Spleen (tissue), 11 donors: ENCODE measurements at regions not wholly inside any gene's neighbourhood (a gene's known extent, or its start where the extent isn't known, plus 50 kb on each side); places are given as distances from the start of the nearest gene placed in this dataset.

Experiments used
- DNase-seq: peaks from one replicate; pipeline ENCODE4 v3.0.0-alpha.2; 2020
- H3K27ac ChIP-seq, 8 donors: fragments of 200-600 bp; sonication (generic) in 7 of 8; 1 replicate in 4 of 8; 2 replicates in 4 of 8; pipeline versions ENCODE4 v1.5.0 to v1.8.0; 2016 to 2021; ENCODE audit warnings: inconsistent platforms in 4 of 8, mild to moderate bottlenecking in 4 of 8, moderate library complexity in 1 of 8
- H3K27me3 ChIP-seq, 7 donors: fragments of 200-600 bp; sonication (generic) in 6 of 7; replicated peaks in 1 of 7; 1 replicate in 4 of 7; 2 replicates in 3 of 7; pipeline versions ENCODE4 v1.5.0 to v1.8.0; 2016 to 2021; ENCODE audit warnings: inconsistent platforms in 3 of 7, mild to moderate bottlenecking in 1 of 7
- H3K36me3 ChIP-seq, 6 donors: fragments of 200-600 bp; sonication (generic) in 5 of 6; 1 replicate in 4 of 6; 2 replicates in 2 of 6; pipeline versions ENCODE4 v1.5.0 to v1.8.0; 2016 to 2021; ENCODE audit warnings: inconsistent platforms in 2 of 6
- H3K4me1 ChIP-seq, 6 donors: fragments of 200-600 bp; sonication (generic) in 5 of 6; 1 replicate in 3 of 6; 2 replicates in 3 of 6; pipeline versions ENCODE4 v1.5.0 to v1.8.0; 2016 to 2021; ENCODE audit warnings: inconsistent platforms in 3 of 6
- H3K4me3 ChIP-seq, 8 donors: fragments of 200-600 bp; sonication (generic) in 7 of 8; 1 replicate in 4 of 8; 2 replicates in 4 of 8; pipeline versions ENCODE4 v1.5.0 to v1.8.0; 2016 to 2021; ENCODE audit warnings: inconsistent platforms in 4 of 8, mild to moderate bottlenecking in 4 of 8, moderate library complexity in 2 of 8
- H3K9me3 ChIP-seq, 8 donors: fragments of 200-600 bp; sonication (generic) in 7 of 8; 1 replicate in 4 of 8; 2 replicates in 4 of 8; pipeline versions ENCODE4 v1.5.0 to v1.8.0; 2016 to 2021; ENCODE audit warnings: inconsistent platforms in 4 of 8
- POLR2A ChIP-seq, 3 donors: fragments of 450-650 bp; IDR thresholded peaks; one replicate each; pipeline ENCODE4 v1.5.1; 2017; ENCODE audit warnings: antibody characterized with exemption in 3 of 3, mild to moderate bottlenecking in 1 of 3
- POLR2AphosphoS5 ChIP-seq, 3 donors: sonication (generic); formaldehyde crosslinking; IDR thresholded peaks; one replicate each; pipeline ENCODE4 v1.5.1; 2017; ENCODE audit warnings: antibody characterized with exemption in 3 of 3
- WGBS, 5 donors: extraction: QIAGEN DNeasy Blood & Tissue Kit in 3 of 5; methylation state at CpG; one replicate each; pipeline versions ENCODE4 v1.1.5 to v1.1.7; 2013 to 2018; 5-methylcytosine and 5-hydroxymethylcytosine counted together
- intact Hi-C: fragments of 100-400 bp; cut with DNase I; formaldehyde crosslinking; loops from one replicate; pipeline ENCODE4 v1.15.0; 2023; ENCODE audit warnings: low total_unique reads
- TF ChIP-seq, protein P1 (sequence below), 11 experiments: fragments of 200-600 bp in 7 of 11; fragments of 450-650 bp in 4 of 11; sonication (generic) in 4 of 11; IDR thresholded peaks in 8 of 11; conservative IDR thresholded peaks in 3 of 11; 1 replicate in 7 of 11; 2 replicates in 4 of 11; pipeline versions ENCODE4 v1.4.0 to v1.8.0; 2016 to 2021; ENCODE audit warnings: antibody characterized with exemption in 11 of 11, inconsistent platforms in 4 of 11, mild to moderate bottlenecking in 1 of 11
- donor health status: healthy with polysubstance abuse.
- donor health status: DM: no; HTN: no; CAD: no; lungs with moderate emphysema.
- donor health status: DM: no; HTN: no; CAD: no.
- donor health status: Bipolar disorder and iron deficiency.
- donor health status: healthy.
- donor health status: DM: no; HTN: no; CAD: no.
- donor health status: DM: yes; HTN: yes; CAD: no.

DNA sequence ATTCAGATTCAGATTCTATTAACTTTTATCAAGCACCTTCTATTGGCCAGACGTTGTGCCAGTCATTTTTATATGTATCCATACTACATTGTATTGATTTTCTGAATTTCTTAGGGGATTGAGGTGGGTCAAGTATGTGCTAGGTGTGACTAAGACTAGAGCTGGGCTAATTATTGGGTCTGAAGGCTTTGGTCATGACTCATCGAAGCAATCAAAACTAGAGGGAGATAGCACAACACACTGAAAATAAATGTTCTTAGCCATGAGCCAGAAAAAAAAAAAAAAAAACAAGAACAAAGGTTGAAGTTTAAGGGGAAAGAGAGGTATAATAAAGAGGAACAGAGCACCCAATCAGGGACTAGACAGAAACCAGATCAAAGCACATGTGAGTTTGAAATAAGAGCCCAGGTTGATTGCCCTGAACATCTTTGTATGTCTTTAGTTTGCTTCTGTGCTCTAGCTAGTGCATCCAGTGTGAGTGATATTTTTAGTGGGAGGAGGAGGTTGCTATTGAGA lies 171.6 kb upstream of the FOXP2 start:
- 67 to 81% (median 76%) methylated on average over 2 of the region's 2 CpGs for WGBS, 5 donors
- intact Hi-C loops, result no loop called here
- TF ChIP-seq, protein P1, sequence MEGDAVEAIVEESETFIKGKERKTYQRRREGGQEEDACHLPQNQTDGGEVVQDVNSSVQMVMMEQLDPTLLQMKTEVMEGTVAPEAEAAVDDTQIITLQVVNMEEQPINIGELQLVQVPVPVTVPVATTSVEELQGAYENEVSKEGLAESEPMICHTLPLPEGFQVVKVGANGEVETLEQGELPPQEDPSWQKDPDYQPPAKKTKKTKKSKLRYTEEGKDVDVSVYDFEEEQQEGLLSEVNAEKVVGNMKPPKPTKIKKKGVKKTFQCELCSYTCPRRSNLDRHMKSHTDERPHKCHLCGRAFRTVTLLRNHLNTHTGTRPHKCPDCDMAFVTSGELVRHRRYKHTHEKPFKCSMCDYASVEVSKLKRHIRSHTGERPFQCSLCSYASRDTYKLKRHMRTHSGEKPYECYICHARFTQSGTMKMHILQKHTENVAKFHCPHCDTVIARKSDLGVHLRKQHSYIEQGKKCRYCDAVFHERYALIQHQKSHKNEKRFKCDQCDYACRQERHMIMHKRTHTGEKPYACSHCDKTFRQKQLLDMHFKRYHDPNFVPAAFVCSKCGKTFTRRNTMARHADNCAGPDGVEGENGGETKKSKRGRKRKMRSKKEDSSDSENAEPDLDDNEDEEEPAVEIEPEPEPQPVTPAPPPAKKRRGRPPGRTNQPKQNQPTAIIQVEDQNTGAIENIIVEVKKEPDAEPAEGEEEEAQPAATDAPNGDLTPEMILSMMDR (IDR thresholded peaks at IDR 0.05 in 8 of 11, conservative IDR thresholded peaks at IDR 0.05 in 3 of 11), result no peak
- TF ChIP-seq POLR2A (IDR thresholded peaks at IDR 0.05) (no peak), POLR2AphosphoS5 (IDR thresholded peaks at IDR 0.05) (no peak)
- no peaks in the 10 kb centered on the region for H3K36me3 ChIP-seq
- H3K27ac ChIP-seq, result no peak overlapping the region
- no peaks in the 10 kb centered on the region for H3K27me3 ChIP-seq
- H3K4me1 ChIP-seq, result no peaks in the 10 kb centered on the region
- H3K4me3 ChIP-seq, result no peak overlapping the region
- DNase-seq, result no peak
- H3K9me3 ChIP-seq, result no peaks in the 10 kb centered on the region

DNA sequence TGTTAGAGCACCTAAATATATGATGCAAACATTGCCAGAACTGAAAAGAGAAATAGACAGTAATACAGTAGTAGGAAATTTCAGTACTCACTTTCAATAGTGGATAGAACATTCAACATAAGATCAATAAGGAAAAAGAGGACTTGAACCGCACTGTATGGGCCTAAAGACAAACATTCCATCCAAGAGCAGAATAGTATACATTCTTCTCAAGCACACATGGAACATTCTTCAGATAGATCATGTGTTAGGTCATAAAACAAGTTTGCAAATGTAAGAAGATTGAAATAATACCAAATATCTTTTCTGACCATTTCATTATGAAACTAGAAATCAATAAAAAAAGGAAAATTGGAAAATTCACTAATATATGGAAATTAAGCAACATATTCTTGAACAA lies 185.4 kb upstream of the FOXP2 start:
- no peaks in the 10 kb centered on the region for H3K4me1 ChIP-seq
- 74 to 89% (median 85%) methylated on average over 1 of the region's 1 CpG for WGBS, 5 donors
- H3K27me3 ChIP-seq, result peaks cover 0 to 3% (median 0%) of the 10 kb centered on the region in 7 donors
- intact Hi-C loops, result no loop called here
- no peak for TF ChIP-seq POLR2A (IDR thresholded peaks at IDR 0.05)
- TF ChIP-seq, protein P1 (IDR thresholded peaks at IDR 0.05 in 8 of 11, conservative IDR thresholded peaks at IDR 0.05 in 3 of 11), result no peak
- TF ChIP-seq POLR2AphosphoS5 (IDR thresholded peaks at IDR 0.05), result no peak
- no peak for DNase-seq
- no peaks in the 10 kb centered on the region for H3K36me3 ChIP-seq
- H3K9me3 ChIP-seq, result no peaks in the 10 kb centered on the region
- H3K27ac ChIP-seq, result no peak overlapping the region
- H3K4me3 ChIP-seq, result no peak overlapping the region

DNA sequence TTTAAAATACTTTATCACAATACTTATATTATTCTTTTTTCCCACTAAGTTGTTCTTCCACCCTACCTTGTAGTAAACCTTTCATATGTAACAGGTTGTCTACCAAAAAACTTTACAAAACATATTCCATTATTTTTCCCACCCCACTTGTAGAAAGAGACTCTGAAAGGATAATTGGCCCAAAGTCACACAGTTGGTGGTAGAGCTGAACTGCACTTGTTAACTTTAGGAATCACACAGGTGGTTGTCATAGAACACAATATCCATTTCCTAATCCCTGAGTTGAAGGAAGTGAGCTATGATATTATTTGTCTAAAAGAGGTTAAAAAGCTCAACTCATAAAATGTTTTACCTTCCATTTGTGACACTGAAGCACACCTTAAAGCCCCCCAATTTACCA lies 188.8 kb upstream of the FOXP2 start:
- TF ChIP-seq POLR2AphosphoS5 (IDR thresholded peaks at IDR 0.05) (no peak), POLR2A (IDR thresholded peaks at IDR 0.05) (no peak)
- TF ChIP-seq, protein P1 (IDR thresholded peaks at IDR 0.05 in 8 of 11, conservative IDR thresholded peaks at IDR 0.05 in 3 of 11), result no peak
- intact Hi-C loops, result no loop called here
- no peaks in the 10 kb centered on the region for H3K36me3 ChIP-seq
- no peaks in the 10 kb centered on the region for H3K9me3 ChIP-seq
- H3K27ac ChIP-seq, result no peak overlapping the region
- no peak overlapping the region for H3K4me3 ChIP-seq
- no peak for DNase-seq
- H3K4me1 ChIP-seq, result no peaks in the 10 kb centered on the region
- peaks cover 0 to 3% (median 0%) of the 10 kb centered on the region in 7 donors for H3K27me3 ChIP-seq

DNA sequence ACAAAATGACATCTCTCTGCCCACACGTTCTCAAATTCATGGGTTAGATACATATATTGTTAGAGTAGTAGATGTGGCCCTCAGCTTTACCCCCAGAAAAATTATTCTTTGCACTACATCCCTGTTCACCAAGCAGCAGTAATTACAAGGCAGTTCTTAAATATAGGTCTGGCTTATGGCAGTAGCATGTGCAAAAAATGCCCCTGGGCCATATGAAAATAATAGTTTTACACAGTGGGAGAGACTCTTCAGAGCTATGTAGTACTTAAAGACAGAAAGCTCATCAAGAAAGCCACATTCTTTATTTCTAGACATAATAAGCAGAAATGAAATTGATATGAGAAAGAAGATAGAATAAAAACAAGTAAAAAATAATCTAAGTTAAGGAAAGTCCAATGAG lies 196.3 kb upstream of the FOXP2 start:
- TF ChIP-seq, protein P1 (IDR thresholded peaks at IDR 0.05 in 8 of 11, conservative IDR thresholded peaks at IDR 0.05 in 3 of 11), result no peak
- TF ChIP-seq POLR2AphosphoS5 (IDR thresholded peaks at IDR 0.05), result no peak
- TF ChIP-seq POLR2A (IDR thresholded peaks at IDR 0.05), result no peak
- H3K4me1 ChIP-seq, result no peaks in the 10 kb centered on the region
- WGBS, 5 donors, result 39 to 79% (median 55%) methylated on average over 1 of the region's 1 CpG
- no peaks in the 10 kb centered on the region for H3K27me3 ChIP-seq
- no peaks in the 10 kb centered on the region for H3K36me3 ChIP-seq
- intact Hi-C loops, result no loop called here
- no peaks in the 10 kb centered on the region for H3K9me3 ChIP-seq
- H3K4me3 ChIP-seq, result no peak overlapping the region
- no peak overlapping the region for H3K27ac ChIP-seq
- no peak for DNase-seq
